HG03064 (cell line): ENCODE measurements at regions not wholly inside any gene's neighbourhood (a gene's known extent, or its start where the extent isn't known, plus 50 kb on each side); places are given as distances from the start of the nearest gene placed in this dataset.
A peak's percentile ranks its signal among the peaks of the same experiment; 100 is the strongest.

Experiments
- ATAC-seq: cut with Tn5 transposase; IDR thresholded peaks from one replicate; pipeline ENCODE4 v1.9.1; 2021; ENCODE audit warnings: low read depth; ENCODE audit not compliant: unreplicated experiment

GRCh38 chr1:219774386-219774785, 154.0 kb downstream of the SLC30A10 start:
- no peak for ATAC-seq

GRCh38 chr1:219773775-219774174, 154.6 kb downstream of the SLC30A10 start:
- peak; percentile 99 for ATAC-seq

GRCh38 chr1:219773110-219773509, 155.2 kb downstream of the SLC30A10 start:
- no peak for ATAC-seq

GRCh38 chr1:219772265-219773036, 155.9 kb downstream of the SLC30A10 start:
- ATAC-seq, result no peak

- no peak for ATAC-seq
These were observed 157.3 kb downstream of the SLC30A10 start for GRCh38 chr1:219771080-219771479.

GRCh38 chr1:219763321-219763720, 150.4 kb upstream of the ZC3H11B start:
- no peak for ATAC-seq

GRCh38 chr1:219761208-219761860, 148.4 kb upstream of the ZC3H11B start:
- ATAC-seq, result no peak

GRCh38 chr1:219759095-219759494, 146.2 kb upstream of the ZC3H11B start:
- ATAC-seq, result no peak

GRCh38 chr1:219757890-219758289, 145.0 kb upstream of the ZC3H11B start:
- no peak for ATAC-seq

- ATAC-seq, result no peak
These were observed 142.3 kb upstream of the ZC3H11B start for GRCh38 chr1:219755234-219755633.

- ATAC-seq, result no peak
These were observed 141.9 kb upstream of the ZC3H11B start for GRCh38 chr1:219754767-219755166.

GRCh38 chr1:219753914-219754313, 141.0 kb upstream of the ZC3H11B start:
- ATAC-seq, result no peak

GRCh38 chr1:219752645-219753044, 139.7 kb upstream of the ZC3H11B start:
- no peak for ATAC-seq

GRCh38 chr1:219751870-219752507, 139.1 kb upstream of the ZC3H11B start:
- no peak for ATAC-seq

- ATAC-seq, result no peak
These were observed 136.5 kb upstream of the ZC3H11B start for GRCh38 chr1:219749370-219749769.

GRCh38 chr1:219746141-219746540, 133.2 kb upstream of the ZC3H11B start:
- ATAC-seq, result no peak

- ATAC-seq, result no peak
These were observed 132.0 kb upstream of the ZC3H11B start for GRCh38 chr1:219744652-219745469.

- ATAC-seq, result no peak
These were observed 128.4 kb upstream of the ZC3H11B start for GRCh38 chr1:219741011-219741970.

- no peak for ATAC-seq
These were observed 120.7 kb upstream of the ZC3H11B start for GRCh38 chr1:219733511-219734174.
